ENCODE measurements at regions not wholly inside any gene's neighbourhood (a gene's known extent, or its start where the extent isn't known, plus 50 kb on each side); places are given as distances from the start of the nearest gene placed in this dataset.
"Not testable (repeated sequence)": the region's sequence is repeated elsewhere in the genome, so short reads cannot be mapped to it uniquely, and the experiment has no call there.

DNA sequence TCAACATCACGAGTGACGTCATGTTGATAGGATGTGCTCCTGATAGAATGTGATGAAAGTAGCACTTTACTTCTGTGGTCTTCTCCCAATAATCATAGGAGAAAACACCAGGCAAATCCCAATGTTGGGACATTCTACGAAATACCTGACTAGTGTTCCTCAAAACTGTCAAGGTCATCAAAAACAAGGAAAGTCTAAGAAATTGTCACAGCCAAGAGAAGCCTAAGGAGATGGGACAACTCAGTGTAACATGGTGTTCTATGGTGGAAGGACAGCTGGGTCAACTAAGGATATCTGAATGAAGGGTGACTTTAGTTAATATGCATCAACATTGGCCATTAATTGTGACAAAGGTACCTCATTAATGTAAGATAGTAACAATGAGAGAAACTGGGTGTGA is 180.0 kb upstream of the PLGLB2 start:
- H3K9me3 ChIP-seq (ENCODE audit: control extremely low read depth in 1 of 3, control insufficient read depth in 2 of 3, insufficient read depth in 1 of 3, low read length in 2 of 3); H4K20me1 ChIP-seq (ENCODE audit: control insufficient read depth, insufficient read depth, low read length, poor library complexity, severe bottlenecking); H3K9ac ChIP-seq (ENCODE audit: low read length); H3K27ac Mint-ChIP-seq; H3K27me3 ChIP-seq (replicated peaks in 1 of 4; ENCODE audit: control extremely low read depth in 1 of 4, control insufficient read depth in 3 of 4, insufficient read depth in 4 of 4, low read length in 3 of 4); DNase-seq; H3K4me3 Mint-ChIP-seq; H3K79me2 ChIP-seq (ENCODE audit: control insufficient read depth, insufficient read depth, low read length); CTCF ChIA-PET; H3K27me3 Mint-ChIP-seq; H3K9me3 Mint-ChIP-seq (ENCODE audit: insufficient read depth); intact Hi-C loops (cut with micrococcal nuclease); H3K4me2 ChIP-seq (replicated peaks; ENCODE audit: low read depth, low read length, poor library complexity, severe bottlenecking); H2AFZ ChIP-seq (ENCODE audit: insufficient read depth, low read depth, low read length, poor library complexity, severe bottlenecking); H3K36me3 ChIP-seq (replicated peaks in 1 of 2; ENCODE audit: control extremely low read depth in 1 of 2, control insufficient read depth in 1 of 2, extremely low read depth in 1 of 2, insufficient read depth in 2 of 2, low read length in 1 of 2); POLR2A ChIA-PET; H3K27ac ChIP-seq (ENCODE audit: low read length in 2 of 2); ATAC-seq (ENCODE audit: low read depth); H3K4me1 Mint-ChIP-seq; H3K4me1 ChIP-seq (ENCODE audit: control insufficient read depth in 2 of 2, insufficient read depth in 2 of 2, low read length in 2 of 2); H3K4me3 ChIP-seq (ENCODE audit: control extremely low read depth in 1 of 5, extremely low read depth in 1 of 5, insufficient read depth in 1 of 5, low read depth in 2 of 5, low read length in 4 of 5): not testable (repeated sequence)
- no CpG with 5 or more reads among the region's 3 CpGs for WGBS (ENCODE audit: insufficient coverage)

DNA sequence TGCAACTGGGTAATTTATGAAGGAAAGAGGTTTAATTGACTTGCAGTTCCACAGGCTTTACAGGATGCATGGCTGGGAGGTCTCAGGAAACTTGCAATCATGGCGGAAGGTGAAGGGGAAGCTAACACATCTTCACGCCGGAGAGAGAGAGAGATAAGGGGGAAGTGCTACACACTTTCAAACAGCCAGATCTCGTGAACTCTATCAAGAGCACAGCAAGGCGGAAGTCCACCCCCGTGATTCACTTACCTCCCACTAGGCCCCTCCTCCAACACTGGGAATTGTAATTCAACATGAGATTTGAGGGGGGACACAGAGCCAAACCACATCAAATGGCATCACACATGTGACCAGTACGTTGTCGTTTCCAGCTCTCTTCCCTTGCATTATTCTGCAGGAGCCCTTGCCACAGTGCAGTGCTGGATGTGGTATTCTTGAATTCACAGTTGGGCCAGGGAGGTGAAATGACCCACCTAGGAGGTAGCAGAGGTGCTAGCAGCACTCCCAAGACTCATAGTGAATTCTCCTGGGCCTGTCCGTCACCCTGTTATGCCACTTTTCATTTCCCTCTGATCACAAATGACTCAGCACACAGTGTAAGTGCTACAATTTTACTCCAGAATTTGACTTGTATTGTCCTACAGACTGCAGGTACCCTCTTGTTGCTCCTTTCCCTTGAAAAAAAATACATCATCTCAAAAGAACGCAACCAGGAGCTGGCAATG is 179.2 kb upstream of the PLGLB2 start:
- H4K20me1 ChIP-seq (ENCODE audit: control insufficient read depth, insufficient read depth, low read length, poor library complexity, severe bottlenecking); ATAC-seq (ENCODE audit: low read depth); H3K4me1 Mint-ChIP-seq; H2AFZ ChIP-seq (ENCODE audit: insufficient read depth, low read depth, low read length, poor library complexity, severe bottlenecking); H3K27ac ChIP-seq (ENCODE audit: low read length in 2 of 2); H3K9me3 Mint-ChIP-seq (ENCODE audit: insufficient read depth); H3K9me3 ChIP-seq (ENCODE audit: control extremely low read depth in 1 of 3, control insufficient read depth in 2 of 3, insufficient read depth in 1 of 3, low read length in 2 of 3); intact Hi-C loops (cut with micrococcal nuclease); DNase-seq; H3K27me3 Mint-ChIP-seq; H3K4me2 ChIP-seq (replicated peaks; ENCODE audit: low read depth, low read length, poor library complexity, severe bottlenecking); H3K79me2 ChIP-seq (ENCODE audit: control insufficient read depth, insufficient read depth, low read length); H3K4me1 ChIP-seq (ENCODE audit: control insufficient read depth in 2 of 2, insufficient read depth in 2 of 2, low read length in 2 of 2); H3K27ac Mint-ChIP-seq; CTCF ChIA-PET; H3K36me3 ChIP-seq (replicated peaks in 1 of 2; ENCODE audit: control extremely low read depth in 1 of 2, control insufficient read depth in 1 of 2, extremely low read depth in 1 of 2, insufficient read depth in 2 of 2, low read length in 1 of 2); POLR2A ChIA-PET; H3K27me3 ChIP-seq (replicated peaks in 1 of 4; ENCODE audit: control extremely low read depth in 1 of 4, control insufficient read depth in 3 of 4, insufficient read depth in 4 of 4, low read length in 3 of 4); H3K4me3 Mint-ChIP-seq; H3K9ac ChIP-seq (ENCODE audit: low read length); H3K4me3 ChIP-seq (ENCODE audit: control extremely low read depth in 1 of 5, extremely low read depth in 1 of 5, insufficient read depth in 1 of 5, low read depth in 2 of 5, low read length in 4 of 5): not testable (repeated sequence)
- no CpG with 5 or more reads among the region's 10 CpGs for WGBS (ENCODE audit: insufficient coverage)

DNA sequence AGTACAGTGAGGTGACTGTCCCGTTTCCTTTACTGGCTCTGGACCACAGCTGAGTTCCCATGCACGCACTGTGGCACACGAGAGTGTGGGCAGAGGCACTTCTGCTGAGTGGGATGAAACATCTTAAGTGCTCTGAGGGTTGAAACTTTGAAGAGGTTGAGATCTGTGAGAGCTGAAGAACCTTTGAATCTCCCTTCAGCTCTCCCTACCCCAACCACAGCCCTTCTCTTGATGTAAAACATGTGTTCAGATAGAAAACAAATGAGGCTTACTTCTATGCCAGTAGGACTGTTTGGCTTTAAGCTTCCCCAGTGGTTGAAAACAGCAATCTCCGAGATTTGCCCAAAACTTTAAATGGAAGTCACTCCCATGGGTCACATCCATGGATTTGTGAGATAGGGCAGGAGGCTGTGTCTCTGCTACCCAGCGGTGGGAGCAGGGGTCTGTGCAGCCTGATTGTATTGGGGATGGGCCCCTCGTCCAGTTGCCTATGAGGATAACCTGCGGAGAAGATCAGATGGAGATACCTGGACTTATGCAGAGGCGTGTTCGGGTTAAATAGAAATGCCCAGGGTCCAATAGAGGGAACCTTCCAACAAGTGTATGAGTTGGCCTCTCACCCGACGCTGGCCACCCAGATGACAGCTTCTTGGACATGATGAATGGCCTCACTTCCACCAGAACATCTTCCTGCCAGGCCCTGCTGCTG is 178.0 kb upstream of the PLGLB2 start:
- H3K27ac Mint-ChIP-seq; CTCF ChIA-PET; H3K4me3 ChIP-seq (ENCODE audit: control extremely low read depth in 1 of 5, extremely low read depth in 1 of 5, insufficient read depth in 1 of 5, low read depth in 2 of 5, low read length in 4 of 5); POLR2A ChIA-PET; DNase-seq; H3K4me1 Mint-ChIP-seq; H3K9me3 Mint-ChIP-seq (ENCODE audit: insufficient read depth); H3K9ac ChIP-seq (ENCODE audit: low read length); H3K4me3 Mint-ChIP-seq; H3K36me3 ChIP-seq (replicated peaks in 1 of 2; ENCODE audit: control extremely low read depth in 1 of 2, control insufficient read depth in 1 of 2, extremely low read depth in 1 of 2, insufficient read depth in 2 of 2, low read length in 1 of 2); H3K27me3 ChIP-seq (replicated peaks in 1 of 4; ENCODE audit: control extremely low read depth in 1 of 4, control insufficient read depth in 3 of 4, insufficient read depth in 4 of 4, low read length in 3 of 4); H3K27ac ChIP-seq (ENCODE audit: low read length in 2 of 2); H3K27me3 Mint-ChIP-seq; H3K9me3 ChIP-seq (ENCODE audit: control extremely low read depth in 1 of 3, control insufficient read depth in 2 of 3, insufficient read depth in 1 of 3, low read length in 2 of 3); ATAC-seq (ENCODE audit: low read depth); intact Hi-C loops (cut with micrococcal nuclease); H3K4me2 ChIP-seq (replicated peaks; ENCODE audit: low read depth, low read length, poor library complexity, severe bottlenecking); H2AFZ ChIP-seq (ENCODE audit: insufficient read depth, low read depth, low read length, poor library complexity, severe bottlenecking); H3K79me2 ChIP-seq (ENCODE audit: control insufficient read depth, insufficient read depth, low read length); H4K20me1 ChIP-seq (ENCODE audit: control insufficient read depth, insufficient read depth, low read length, poor library complexity, severe bottlenecking); H3K4me1 ChIP-seq (ENCODE audit: control insufficient read depth in 2 of 2, insufficient read depth in 2 of 2, low read length in 2 of 2): not testable (repeated sequence)
- WGBS (ENCODE audit: insufficient coverage) = 98% methylated on average over 5 of the region's 11 CpGs

DNA sequence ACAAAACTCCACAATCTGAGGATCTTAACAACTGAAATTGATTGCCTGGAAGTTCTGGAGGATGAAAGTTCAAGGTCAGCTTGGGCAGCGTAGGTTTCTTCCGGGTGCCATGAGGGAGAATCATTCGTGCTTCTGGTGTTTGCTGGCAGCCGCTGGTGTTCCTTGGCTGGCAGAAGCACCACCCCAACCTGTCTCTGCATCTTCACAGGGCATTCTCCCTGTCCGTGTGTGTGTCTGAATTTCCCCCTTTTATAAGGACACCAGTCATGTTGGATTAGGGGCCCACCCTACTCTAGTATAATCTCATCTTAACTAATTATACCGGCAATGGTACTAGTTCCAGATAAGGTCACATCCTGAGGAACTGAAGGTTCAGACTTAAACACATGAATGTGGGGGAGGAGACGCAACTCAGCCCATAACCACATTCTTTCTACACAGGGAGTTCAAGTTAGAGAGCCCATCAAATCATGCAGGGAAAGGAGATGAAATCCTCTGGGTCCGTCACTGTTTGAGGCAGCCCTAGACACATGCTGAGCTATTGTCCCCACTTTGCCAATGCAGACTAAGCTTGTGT is 175.9 kb upstream of the PLGLB2 start:
- H3K4me1 Mint-ChIP-seq = not testable (repeated sequence)

More for the DNA sequence above, 175.9 kb upstream of the PLGLB2 start:
- H3K27ac Mint-ChIP-seq; DNase-seq; H3K36me3 ChIP-seq (replicated peaks in 1 of 2; ENCODE audit: control extremely low read depth in 1 of 2, control insufficient read depth in 1 of 2, extremely low read depth in 1 of 2, insufficient read depth in 2 of 2, low read length in 1 of 2); POLR2A ChIA-PET; CTCF ChIA-PET; H3K4me2 ChIP-seq (replicated peaks; ENCODE audit: low read depth, low read length, poor library complexity, severe bottlenecking); H3K4me3 Mint-ChIP-seq; ATAC-seq (ENCODE audit: low read depth); H3K9me3 Mint-ChIP-seq (ENCODE audit: insufficient read depth); H3K4me1 ChIP-seq (ENCODE audit: control insufficient read depth in 2 of 2, insufficient read depth in 2 of 2, low read length in 2 of 2); H3K27ac ChIP-seq (ENCODE audit: low read length in 2 of 2); intact Hi-C loops (cut with micrococcal nuclease); H3K9me3 ChIP-seq (ENCODE audit: control extremely low read depth in 1 of 3, control insufficient read depth in 2 of 3, insufficient read depth in 1 of 3, low read length in 2 of 3); H3K27me3 ChIP-seq (replicated peaks in 1 of 4; ENCODE audit: control extremely low read depth in 1 of 4, control insufficient read depth in 3 of 4, insufficient read depth in 4 of 4, low read length in 3 of 4); H2AFZ ChIP-seq (ENCODE audit: insufficient read depth, low read depth, low read length, poor library complexity, severe bottlenecking); H3K4me3 ChIP-seq (ENCODE audit: control extremely low read depth in 1 of 5, extremely low read depth in 1 of 5, insufficient read depth in 1 of 5, low read depth in 2 of 5, low read length in 4 of 5); H3K27me3 Mint-ChIP-seq; H3K9ac ChIP-seq (ENCODE audit: low read length); H3K79me2 ChIP-seq (ENCODE audit: control insufficient read depth, insufficient read depth, low read length); H4K20me1 ChIP-seq (ENCODE audit: control insufficient read depth, insufficient read depth, low read length, poor library complexity, severe bottlenecking): not testable (repeated sequence)
- no CpG with 5 or more reads among the region's 8 CpGs for WGBS (ENCODE audit: insufficient coverage)
